HEK293 (cell line): ENCODE measurements at regions not wholly inside any gene's neighbourhood (a gene's known extent, or its start where the extent isn't known, plus 50 kb on each side); places are given as distances from the start of the nearest gene placed in this dataset.

ENCODE experiments used
- CTCF ChIP-seq: fragments of 450-650 bp; formaldehyde crosslinking; IDR thresholded peaks from 2 replicates; pipeline ENCODE4 v1.5.1; 2016; ENCODE audit warnings: missing biosample characterization, missing genetic modification characterization
- IKZF3 ChIP-seq: fragments of 450-650 bp; IDR thresholded peaks from 2 replicates; pipeline ENCODE4 v1.5.0; 2018; ENCODE audit warnings: missing biosample characterization, mild to moderate bottlenecking, missing genetic modification characterization, moderate library complexity
- KLF8 ChIP-seq: fragments of 450-650 bp; formaldehyde crosslinking; IDR thresholded peaks from 2 replicates; pipeline ENCODE4 v1.5.1; 2016; ENCODE audit warnings: missing biosample characterization, missing genetic modification characterization
- PRDM10 ChIP-seq: fragments of 450-650 bp; formaldehyde crosslinking; IDR thresholded peaks from 2 replicates; pipeline ENCODE4 v1.5.1; 2016; ENCODE audit warnings: missing biosample characterization, missing genetic modification characterization
- TCF7L2 ChIP-seq: IDR thresholded peaks from 2 replicates; pipeline ENCODE4 v1.6.1; 2011; ENCODE audit warnings: low read depth, mild to moderate bottlenecking, inconsistent platforms, low read length, moderate library complexity, borderline replicate concordance
- ZNF121 ChIP-seq: fragments of 450-650 bp; formaldehyde crosslinking; IDR thresholded peaks from 2 replicates; pipeline ENCODE4 v1.5.1; 2016; ENCODE audit warnings: missing biosample characterization, missing genetic modification characterization
- ZNF138 ChIP-seq: fragments of 450-650 bp; formaldehyde crosslinking; IDR thresholded peaks from 2 replicates; pipeline ENCODE4 v1.5.1; 2016; ENCODE audit warnings: missing biosample characterization, missing genetic modification characterization, borderline replicate concordance
- ZNF335 ChIP-seq: fragments of 450-650 bp; formaldehyde crosslinking; conservative IDR thresholded peaks from 2 replicates; pipeline ENCODE4 v1.5.1; 2016; ENCODE audit warnings: missing biosample characterization, missing genetic modification characterization
- ZNF664 ChIP-seq: fragments of 450-650 bp; formaldehyde crosslinking; IDR thresholded peaks from 2 replicates; pipeline ENCODE4 v1.5.1; 2016; ENCODE audit warnings: missing biosample characterization, missing genetic modification characterization

GRCh38 chr5:165527577-165527976 is 2022.2 kb downstream of the MAT2B start:
- TF ChIP-seq CTCF (tag by site-specific recombination) (no peak), IKZF3 (no peak), KLF8 (no peak), ZNF664 (tag by site-specific recombination) (no peak), ZNF138 (tag by site-specific recombination) (no peak), TCF7L2 (no peak), ZNF335 (tag by site-specific recombination) (no peak), PRDM10 (no peak), ZNF121 (tag by site-specific recombination) (no peak)
